CD8-positive, alpha-beta memory T cell (primary cell): ENCODE measurements at regions not wholly inside any gene's neighbourhood (a gene's known extent, or its start where the extent isn't known, plus 50 kb on each side); places are given as distances from the start of the nearest gene placed in this dataset.

Experiments
- CTCF ChIA-PET: fragments of 350-600 bp; sonication (Branson Sonifier 250); formaldehyde crosslinking; loops from one replicate; lab custom pipeline; 2021; ENCODE audit warnings: antibody characterized with exemption; lab: Charles Lee
- POLR2A ChIA-PET: fragments of 350-600 bp; sonication (Branson Sonifier 250); formaldehyde crosslinking; loops from one replicate; lab custom pipeline; 2021; ENCODE audit warnings: antibody characterized with exemption; lab: Charles Lee
- DNase-seq, 5 donors: peaks; one replicate each; pipeline versions ENCODE4 v3.0.0 to v3.0.0-alpha.2; 2020 to 2022; ENCODE audit warnings: mixed read lengths in 1 of 5
- H3K27ac ChIP-seq: one replicate; pipeline ENCODE4 v1.7.0; 2013; ENCODE audit warnings: low read depth, mild to moderate bottlenecking, low read length, moderate library complexity
- H3K27me3 ChIP-seq: 2 replicates; pipeline ENCODE4 v1.7.0; 2013; ENCODE audit warnings: low read length, mild to moderate bottlenecking; ENCODE audit not compliant: insufficient read depth, poor library complexity, severe bottlenecking
- H3K36me3 ChIP-seq: 2 replicates; pipeline ENCODE4 v1.7.0; 2013; ENCODE audit warnings: mild to moderate bottlenecking, low read length, moderate library complexity; ENCODE audit not compliant: insufficient read depth
- H3K4me1 ChIP-seq: 2 replicates; pipeline ENCODE4 v1.7.0; 2013; ENCODE audit warnings: mild to moderate bottlenecking, low read length, moderate library complexity; ENCODE audit not compliant: insufficient read depth
- H3K4me3 ChIP-seq: 2 replicates; pipeline ENCODE4 v1.7.0; 2013; ENCODE audit warnings: mild to moderate bottlenecking, low read length
- H3K9me3 ChIP-seq: 2 replicates; pipeline ENCODE4 v1.7.0; 2013; ENCODE audit warnings: mild to moderate bottlenecking, low read length
- H3K27ac Mint-ChIP-seq, 8 donors: one replicate each; pipeline ENCODE4 v1.8.0; 2020 to 2021; ENCODE audit warnings: mixed read lengths in 8 of 8, mild to moderate bottlenecking in 6 of 8, inconsistent platforms in 3 of 8, moderate library complexity in 3 of 8
- H3K27me3 Mint-ChIP-seq, 2 donors: one replicate each; pipeline ENCODE4 v1.8.0; 2020 to 2021; ENCODE audit warnings: mixed read lengths in 2 of 2, mild to moderate bottlenecking in 1 of 2, moderate library complexity in 1 of 2
- H3K36me3 Mint-ChIP-seq, 3 donors: one replicate each; pipeline ENCODE4 v1.8.0; 2020 to 2021; ENCODE audit warnings: mixed read lengths in 3 of 3, inconsistent platforms in 1 of 3, mild to moderate bottlenecking in 1 of 3
- H3K4me1 Mint-ChIP-seq, 3 donors: one replicate each; pipeline ENCODE4 v1.8.0; 2020 to 2021; ENCODE audit warnings: mixed read lengths in 3 of 3, inconsistent platforms in 1 of 3, mild to moderate bottlenecking in 1 of 3
- H3K4me3 Mint-ChIP-seq, 7 donors: one replicate each; pipeline ENCODE4 v1.8.0; 2020 to 2021; ENCODE audit warnings: mixed read lengths in 7 of 7, mild to moderate bottlenecking in 6 of 7, moderate library complexity in 4 of 7, inconsistent platforms in 2 of 7
- H3K9me3 Mint-ChIP-seq, 5 donors: one replicate each; pipeline ENCODE4 v1.8.0; 2020 to 2022; ENCODE audit warnings: mixed read lengths in 5 of 5, mild to moderate bottlenecking in 3 of 5, moderate library complexity in 2 of 5, inconsistent platforms in 1 of 5

GRCh38 chr15:35218215-35218614 lies 133.1 kb upstream of the NANOGP8 start:
- CTCF ChIA-PET, result no interaction called here
- Histone ChIP-seq H3K4me3 (no peak overlapping the region), H3K4me1 (no peaks in the 10 kb centered on the region), H3K36me3 (no peaks in the 10 kb centered on the region), H3K9me3 (no peaks in the 10 kb centered on the region), H3K27me3 (no peaks in the 10 kb centered on the region), H3K27ac (no peak overlapping the region)
- Mint-ChIP-seq H3K27ac (no peak overlapping the region), H3K36me3 (no peaks in the 10 kb centered on the region), H3K27me3 (no peaks in the 10 kb centered on the region), H3K9me3 (no peaks in the 10 kb centered on the region), H3K4me3 (no peak overlapping the region), H3K4me1 (no peaks in the 10 kb centered on the region)
- POLR2A ChIA-PET, result no interaction called here
- DNase-seq, result no peak

- Histone ChIP-seq H3K36me3 (no peaks in the 10 kb centered on the region), H3K9me3 (no peaks in the 10 kb centered on the region), H3K27me3 (no peaks in the 10 kb centered on the region), H3K27ac (no peak overlapping the region), H3K4me1 (no peaks in the 10 kb centered on the region), H3K4me3 (no peak overlapping the region)
- no peak overlapping the region for H3K4me3 Mint-ChIP-seq
- H3K27ac Mint-ChIP-seq, result no peak overlapping the region
- no peak for DNase-seq
- no peaks in the 10 kb centered on the region for H3K27me3 Mint-ChIP-seq
- no peaks in the 10 kb centered on the region for H3K9me3 Mint-ChIP-seq
- ChIA-PET POLR2A (no interaction called here), CTCF (no interaction called here)
- no peaks in the 10 kb centered on the region for H3K4me1 Mint-ChIP-seq
- no peaks in the 10 kb centered on the region for H3K36me3 Mint-ChIP-seq
Measured at GRCh38 chr15:35215093-35215492, 130.0 kb upstream of the NANOGP8 start.

- no peak overlapping the region for H3K4me3 Mint-ChIP-seq
- Histone ChIP-seq H3K4me1 (no peaks in the 10 kb centered on the region), H3K4me3 (no peak overlapping the region), H3K36me3 (no peaks in the 10 kb centered on the region), H3K27me3 (no peaks in the 10 kb centered on the region), H3K9me3 (no peaks in the 10 kb centered on the region), H3K27ac (no peak overlapping the region)
- no peaks in the 10 kb centered on the region for H3K4me1 Mint-ChIP-seq
- no peaks in the 10 kb centered on the region for H3K9me3 Mint-ChIP-seq
- ChIA-PET CTCF (no interaction called here), POLR2A (no interaction called here)
- no peaks in the 10 kb centered on the region for H3K36me3 Mint-ChIP-seq
- no peak for DNase-seq
- H3K27ac Mint-ChIP-seq, result no peak overlapping the region
- no peaks in the 10 kb centered on the region for H3K27me3 Mint-ChIP-seq
Measured at GRCh38 chr15:35211240-35211902, 126.3 kb upstream of the NANOGP8 start.

GRCh38 chr15:35210370-35210769 lies 125.3 kb upstream of the NANOGP8 start:
- Histone ChIP-seq H3K4me1 (no peaks in the 10 kb centered on the region), H3K9me3 (no peaks in the 10 kb centered on the region), H3K36me3 (no peaks in the 10 kb centered on the region), H3K27me3 (no peaks in the 10 kb centered on the region), H3K27ac (no peak overlapping the region), H3K4me3 (no peak overlapping the region)
- no peak overlapping the region for H3K27ac Mint-ChIP-seq
- no peaks in the 10 kb centered on the region for H3K27me3 Mint-ChIP-seq
- POLR2A ChIA-PET, result no interaction called here
- CTCF ChIA-PET, result no interaction called here
- H3K4me3 Mint-ChIP-seq, result no peak overlapping the region
- no peaks in the 10 kb centered on the region for H3K9me3 Mint-ChIP-seq
- no peaks in the 10 kb centered on the region for H3K36me3 Mint-ChIP-seq
- DNase-seq, result no peak
- H3K4me1 Mint-ChIP-seq, result no peaks in the 10 kb centered on the region

- Mint-ChIP-seq H3K9me3 (no peaks in the 10 kb centered on the region), H3K27ac (no peak overlapping the region), H3K36me3 (no peaks in the 10 kb centered on the region), H3K4me1 (no peaks in the 10 kb centered on the region), H3K4me3 (no peak overlapping the region), H3K27me3 (no peaks in the 10 kb centered on the region)
- POLR2A ChIA-PET, result no interaction called here
- H3K36me3 ChIP-seq, result no peaks in the 10 kb centered on the region
- no peak overlapping the region for H3K27ac ChIP-seq
- H3K27me3 ChIP-seq, result no peaks in the 10 kb centered on the region
- H3K4me3 ChIP-seq, result no peak overlapping the region
- DNase-seq, result no peak
- CTCF ChIA-PET, result no interaction called here
- no peaks in the 10 kb centered on the region for H3K4me1 ChIP-seq
- H3K9me3 ChIP-seq, result no peaks in the 10 kb centered on the region
Measured at GRCh38 chr15:35209838-35210237, 124.7 kb upstream of the NANOGP8 start.

GRCh38 chr15:35208353-35208752 lies 123.3 kb upstream of the NANOGP8 start:
- Histone ChIP-seq H3K27ac (no peak overlapping the region), H3K4me1 (no peaks in the 10 kb centered on the region), H3K4me3 (no peak overlapping the region), H3K9me3 (no peaks in the 10 kb centered on the region), H3K36me3 (no peaks in the 10 kb centered on the region), H3K27me3 (no peaks in the 10 kb centered on the region)
- H3K27ac Mint-ChIP-seq, result no peak overlapping the region
- ChIA-PET CTCF (no interaction called here), POLR2A (no interaction called here)
- no peaks in the 10 kb centered on the region for H3K27me3 Mint-ChIP-seq
- no peaks in the 10 kb centered on the region for H3K36me3 Mint-ChIP-seq
- H3K4me1 Mint-ChIP-seq, result no peaks in the 10 kb centered on the region
- H3K4me3 Mint-ChIP-seq, result no peak overlapping the region
- no peaks in the 10 kb centered on the region for H3K9me3 Mint-ChIP-seq
- no peak for DNase-seq

GRCh38 chr15:35206060-35206675 lies 121.1 kb upstream of the NANOGP8 start:
- H3K36me3 Mint-ChIP-seq, result no peaks in the 10 kb centered on the region
- H3K27ac Mint-ChIP-seq, result no peak overlapping the region
- H3K4me3 ChIP-seq, result no peak overlapping the region
- no peaks in the 10 kb centered on the region for H3K36me3 ChIP-seq
- DNase-seq, result no peak
- no peak overlapping the region for H3K27ac ChIP-seq
- no peaks in the 10 kb centered on the region for H3K4me1 ChIP-seq
- POLR2A ChIA-PET, result no interaction called here
- no peaks in the 10 kb centered on the region for H3K9me3 ChIP-seq
- no peak overlapping the region for H3K4me3 Mint-ChIP-seq
- CTCF ChIA-PET, result no interaction called here
- no peaks in the 10 kb centered on the region for H3K4me1 Mint-ChIP-seq
- H3K27me3 Mint-ChIP-seq, result no peaks in the 10 kb centered on the region
- no peaks in the 10 kb centered on the region for H3K27me3 ChIP-seq
- no peaks in the 10 kb centered on the region for H3K9me3 Mint-ChIP-seq

GRCh38 chr15:35198197-35198596 lies 113.1 kb upstream of the NANOGP8 start:
- H3K36me3 Mint-ChIP-seq, result no peaks in the 10 kb centered on the region
- H3K27me3 ChIP-seq, result no peaks in the 10 kb centered on the region
- CTCF ChIA-PET, result no interaction called here
- DNase-seq, result no peak
- peaks cover 0 to 2% (median 0%) of the 10 kb centered on the region in 5 donors for H3K9me3 Mint-ChIP-seq
- H3K36me3 ChIP-seq, result no peaks in the 10 kb centered on the region
- H3K4me3 ChIP-seq, result no peak overlapping the region
- H3K27ac Mint-ChIP-seq, result no peak overlapping the region
- H3K4me3 Mint-ChIP-seq, result no peak overlapping the region
- H3K4me1 Mint-ChIP-seq, result no peaks in the 10 kb centered on the region
- no peaks in the 10 kb centered on the region for H3K9me3 ChIP-seq
- POLR2A ChIA-PET, result no interaction called here
- no peaks in the 10 kb centered on the region for H3K4me1 ChIP-seq
- H3K27me3 Mint-ChIP-seq, result peaks cover 3% of the 10 kb centered on the region in 2 donors
- no peak overlapping the region for H3K27ac ChIP-seq
